H1 (cell line): ENCODE measurements at regions not wholly inside any gene's neighbourhood (a gene's known extent, or its start where the extent isn't known, plus 50 kb on each side); places are given as distances from the start of the nearest gene placed in this dataset.

ENCODE experiments used
- BACH1 ChIP-seq: IDR thresholded peaks from 2 replicates; pipeline ENCODE4 v1.6.1; 2012; ENCODE audit warnings: low read length, improper control_type of control experiment
- JUND ChIP-seq: IDR thresholded peaks from 2 replicates; pipeline ENCODE4 v1.6.1; 2011; ENCODE audit warnings: mild to moderate bottlenecking, improper control_type of control experiment, low read length
- RBBP5 ChIP-seq: IDR thresholded peaks from 2 replicates; pipeline ENCODE4 v1.7.1; 2012; ENCODE audit warnings: low read depth, mild to moderate bottlenecking, inconsistent platforms, low read length, moderate library complexity, borderline replicate concordance
- USF2 ChIP-seq: IDR thresholded peaks from 2 replicates; pipeline ENCODE4 v1.6.1; 2011; ENCODE audit warnings: low read length, improper control_type of control experiment
- TF ChIP-seq, protein P1 (sequence below): IDR thresholded peaks from 2 replicates; pipeline ENCODE4 v1.6.1; 2012; ENCODE audit warnings: inconsistent platforms

DNA sequence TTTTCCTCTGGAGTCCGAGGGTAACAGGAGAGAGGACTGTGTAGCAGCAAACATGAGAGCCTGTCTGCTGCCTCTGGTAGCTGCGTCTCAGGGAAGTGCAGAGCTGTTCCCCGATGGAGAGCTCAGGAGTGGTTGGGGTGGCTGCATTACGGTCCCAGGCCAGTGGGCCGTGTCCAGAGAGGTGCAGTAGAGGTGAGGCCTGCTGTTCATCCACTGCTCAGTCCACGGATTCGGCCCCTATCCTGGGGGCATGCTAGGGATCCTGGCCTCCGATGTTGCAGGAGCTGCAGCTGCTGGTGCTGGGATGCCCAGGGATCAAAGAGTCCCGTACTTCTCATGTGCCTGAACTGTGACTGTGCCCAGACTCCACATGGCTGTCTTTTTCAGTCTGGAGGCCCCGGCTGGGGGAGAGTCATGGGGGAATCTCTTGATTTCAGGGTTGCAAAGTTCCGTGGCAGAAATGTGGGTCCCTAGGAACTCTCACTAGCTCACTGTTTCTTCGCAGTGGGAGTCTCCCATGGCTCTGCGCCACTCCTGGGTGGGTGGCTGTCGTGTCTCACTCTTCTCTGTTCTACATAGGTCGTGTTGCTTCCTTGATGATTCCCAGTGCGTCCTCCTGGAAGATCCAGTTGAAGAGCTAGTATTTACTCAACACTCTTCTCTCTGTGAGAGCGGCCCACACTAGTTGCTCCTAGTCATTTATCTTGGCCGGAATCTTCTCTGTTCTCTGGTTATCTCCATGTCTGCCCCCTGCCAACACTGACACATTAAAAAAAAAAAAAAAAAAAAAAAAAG is 109.5 kb upstream of the CENPE start (continued):
- no peak for TF ChIP-seq USF2
- TF ChIP-seq, protein P1, sequence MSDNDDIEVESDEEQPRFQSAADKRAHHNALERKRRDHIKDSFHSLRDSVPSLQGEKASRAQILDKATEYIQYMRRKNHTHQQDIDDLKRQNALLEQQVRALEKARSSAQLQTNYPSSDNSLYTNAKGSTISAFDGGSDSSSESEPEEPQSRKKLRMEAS, result no peak
- TF ChIP-seq JUND, result no peak
- no peak for TF ChIP-seq BACH1
- TF ChIP-seq RBBP5, result no peak
